A549 (cell line): ENCODE measurements at regions not wholly inside any gene's neighbourhood (a gene's known extent, or its start where the extent isn't known, plus 50 kb on each side); places are given as distances from the start of the nearest gene placed in this dataset.

Experiments used
- CTCF ChIP-seq: fragments of >200 bp; sonication (Bioruptor Twin); formaldehyde crosslinking; IDR thresholded peaks from 3 replicates; pipeline ENCODE4 v1.5.1; 2016
- MYC ChIP-seq: IDR thresholded peaks from 2 replicates; pipeline ENCODE4 v1.6.1; 2012; ENCODE audit warnings: mild to moderate bottlenecking, inconsistent platforms, low read length, improper control_type of control experiment, borderline replicate concordance
- POLR2A ChIP-seq: IDR thresholded peaks from 2 replicates; pipeline ENCODE4 v1.6.1; 2012; ENCODE audit warnings: mild to moderate bottlenecking, low read length
- RAD21 ChIP-seq, 2 experiments: fragments of >200 bp in 1 of 2; sonication (Bioruptor Twin) in 1 of 2; formaldehyde crosslinking in 1 of 2; IDR thresholded peaks in 1 of 2; conservative IDR thresholded peaks in 1 of 2; 2 replicates in 1 of 2; 3 replicates in 1 of 2; pipeline ENCODE4 v1.6.1; 2012 to 2018; ENCODE audit warnings: inconsistent platforms in 1 of 2
- REST ChIP-seq: fragments of 200-600 bp; sonication (generic); IDR thresholded peaks from 2 replicates; pipeline ENCODE4 v1.6.1; 2016; ENCODE audit warnings: antibody characterized with exemption, mild to moderate bottlenecking, moderate library complexity
- USF2 ChIP-seq: fragments of 450-650 bp; IDR thresholded peaks from 2 replicates; pipeline ENCODE4 v1.6.1; 2014; ENCODE audit warnings: antibody characterized with exemption

GRCh38 chr4:41323179-41323578, 66.5 kb downstream of the UCHL1 start:
- TF ChIP-seq CTCF (no peak), RAD21 (conservative IDR thresholded peaks at IDR 0.05 in 1 of 2, IDR thresholded peaks at IDR 0.05 in 1 of 2) (no peak), USF2 (no peak), POLR2A (no peak), MYC (no peak), REST (no peak)
